ENCODE measurements at regions not wholly inside any gene's neighbourhood (a gene's known extent, or its start where the extent isn't known, plus 50 kb on each side); places are given as distances from the start of the nearest gene placed in this dataset.
"Not testable (repeated sequence)": the region's sequence is repeated elsewhere in the genome, so short reads cannot be mapped to it uniquely, and the experiment has no call there.

DNA sequence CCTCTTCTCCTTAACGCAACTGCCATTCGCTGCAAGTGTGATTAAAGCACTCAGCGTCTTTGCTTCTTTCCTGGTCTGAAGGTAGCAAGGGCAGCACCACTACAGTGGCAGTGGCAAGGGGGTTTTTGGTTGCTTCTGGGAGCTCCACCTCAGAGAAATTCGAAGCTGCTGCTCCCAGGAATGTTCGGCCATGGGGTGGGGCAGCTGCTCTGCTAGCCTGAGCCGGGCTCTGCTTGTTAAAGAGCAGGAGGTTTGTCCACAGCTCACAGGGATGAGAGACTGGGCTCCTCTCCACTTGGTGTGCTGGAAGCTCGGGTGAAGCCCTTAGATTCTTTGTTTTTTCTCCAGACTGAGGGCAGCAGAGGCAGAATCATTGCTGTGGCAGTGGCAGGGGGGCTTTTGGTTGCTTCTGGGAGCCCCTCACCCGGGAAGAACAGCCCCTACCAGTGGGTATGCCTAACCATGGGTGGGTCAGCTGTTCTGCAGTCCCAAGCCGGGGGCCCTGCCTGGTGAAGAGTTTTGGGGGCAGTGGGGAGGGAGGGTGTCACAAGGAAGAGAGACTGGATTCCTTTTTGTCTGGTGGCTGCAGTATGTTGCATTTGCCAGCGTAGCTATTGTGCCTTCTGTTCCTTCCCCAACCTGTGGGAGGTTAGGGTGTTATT lies 340.2 kb downstream of the AEBP2 start:
- DNase-seq: no peak

DNA sequence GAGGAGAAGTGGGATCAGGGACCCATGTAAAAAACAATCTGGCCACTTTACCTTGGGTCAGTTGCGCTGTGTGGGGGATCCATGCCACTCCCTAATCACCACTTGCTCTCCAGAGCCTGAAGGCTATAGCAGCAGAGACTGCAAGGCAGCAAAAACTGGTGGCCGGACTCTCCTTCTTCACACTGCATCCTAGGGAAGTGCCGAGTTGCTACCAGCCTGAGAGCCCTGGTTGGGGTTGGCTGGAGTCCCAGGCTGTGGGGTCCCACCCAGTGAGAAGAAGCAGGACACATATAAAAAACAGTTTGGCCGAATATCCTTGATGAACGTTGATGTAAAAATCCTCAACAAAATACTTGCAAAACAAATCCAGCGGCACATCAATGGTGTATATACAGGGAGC lies 341.2 kb downstream of the AEBP2 start:
- no peak for DNase-seq

DNA sequence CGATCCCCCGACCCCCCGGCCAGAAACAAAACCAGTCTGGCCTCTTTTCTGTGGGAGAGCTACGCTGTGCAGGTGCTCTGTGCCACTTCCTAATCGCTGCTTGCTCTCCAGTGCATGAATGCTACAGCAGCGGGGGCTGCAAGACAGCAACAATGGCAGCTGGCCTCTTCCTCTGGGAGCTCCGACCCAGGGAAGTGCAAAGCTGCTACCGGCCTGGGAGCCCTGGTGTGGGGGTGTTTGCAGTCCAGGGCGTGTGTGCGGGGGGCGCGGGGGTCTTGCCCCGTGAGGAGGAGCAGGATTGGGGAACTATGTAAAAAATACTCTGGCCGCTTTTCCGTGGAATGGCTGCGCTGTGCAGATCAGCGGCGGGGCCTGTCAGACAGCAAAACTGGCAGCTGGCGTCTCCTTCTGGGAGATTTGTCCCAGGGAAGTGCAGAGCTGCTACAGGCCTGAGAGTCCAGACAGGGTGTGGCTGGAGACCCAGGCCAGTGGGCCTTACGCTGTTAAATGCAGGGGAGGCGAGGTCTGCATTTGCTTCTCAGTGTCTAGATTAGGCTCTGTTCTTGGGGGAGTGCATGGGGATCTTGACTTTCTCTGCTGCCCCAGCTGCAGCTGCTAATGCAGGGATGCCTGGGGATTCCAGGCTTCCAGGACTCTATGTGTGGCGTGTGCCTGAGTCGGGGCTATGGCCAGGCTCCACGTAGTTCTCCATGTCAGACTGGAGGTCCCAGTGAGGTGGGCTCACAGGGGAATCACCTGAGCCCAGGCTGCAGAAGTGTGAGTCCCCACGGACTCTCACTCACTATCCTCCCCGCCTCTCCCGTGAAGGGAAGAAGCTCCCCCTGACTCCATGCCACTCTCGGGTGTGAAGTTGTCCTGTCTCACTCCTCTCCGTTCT lies 344.5 kb downstream of the AEBP2 start:
- peak; percentile 46 for DNase-seq

DNA sequence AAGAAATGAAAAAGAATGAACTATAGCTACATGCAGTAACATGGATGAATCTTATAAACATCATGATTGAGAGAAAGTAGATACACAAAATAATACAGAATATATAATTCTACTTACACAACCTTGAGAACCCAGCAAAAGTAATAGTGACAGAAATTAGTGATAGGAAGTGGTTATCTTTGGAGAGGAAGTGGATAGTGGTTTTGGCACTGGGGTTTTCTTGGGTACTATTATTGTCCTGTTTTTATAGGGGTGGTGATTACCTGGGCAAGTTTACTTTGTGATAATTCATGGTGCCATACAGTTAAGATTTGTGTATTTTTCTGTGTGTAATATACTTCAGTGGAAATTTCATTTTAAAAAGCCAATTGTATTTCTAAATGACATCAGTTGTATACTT lies 352.7 kb downstream of the AEBP2 start:
- no peak for DNase-seq

DNA sequence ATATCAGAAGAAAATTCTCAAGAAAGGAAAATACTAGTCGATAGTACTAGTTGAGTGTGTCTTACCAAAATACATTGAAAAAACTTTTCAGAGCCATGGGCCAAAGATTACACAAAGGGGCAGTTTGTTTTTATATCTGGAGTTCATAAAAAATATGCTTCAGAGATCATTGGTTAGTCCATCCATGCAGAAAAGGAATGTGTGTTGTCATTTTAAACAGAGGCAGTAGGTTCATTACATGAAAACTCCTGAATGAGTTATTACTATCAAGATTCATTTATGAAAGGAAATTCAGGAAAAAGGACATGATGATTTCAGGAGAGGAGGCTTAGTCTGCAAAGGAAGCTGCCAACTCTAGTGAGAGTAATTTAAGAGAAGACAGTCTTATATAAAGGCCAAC lies 354.8 kb downstream of the AEBP2 start:
- DNase-seq: no peak

DNA sequence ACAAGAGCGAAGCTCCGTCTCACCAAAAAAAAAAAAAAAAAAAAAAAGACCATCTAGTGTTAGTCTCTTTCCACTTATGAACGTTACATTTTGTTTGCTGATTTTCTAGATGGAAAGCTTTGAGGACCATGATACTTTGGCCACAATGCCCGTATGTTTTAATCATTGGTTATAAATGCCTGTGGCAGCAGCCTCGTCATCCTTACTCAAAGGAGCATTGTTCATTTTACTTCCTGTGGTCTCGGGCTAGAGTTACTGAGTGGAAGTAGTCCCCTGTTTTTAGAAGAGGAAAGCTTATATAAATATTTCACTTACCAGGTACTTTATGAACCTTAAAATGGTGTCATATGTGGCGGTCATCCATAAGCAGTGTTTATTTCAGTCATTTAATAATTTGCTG lies 359.9 kb downstream of the AEBP2 start:
- no peak for DNase-seq

DNA sequence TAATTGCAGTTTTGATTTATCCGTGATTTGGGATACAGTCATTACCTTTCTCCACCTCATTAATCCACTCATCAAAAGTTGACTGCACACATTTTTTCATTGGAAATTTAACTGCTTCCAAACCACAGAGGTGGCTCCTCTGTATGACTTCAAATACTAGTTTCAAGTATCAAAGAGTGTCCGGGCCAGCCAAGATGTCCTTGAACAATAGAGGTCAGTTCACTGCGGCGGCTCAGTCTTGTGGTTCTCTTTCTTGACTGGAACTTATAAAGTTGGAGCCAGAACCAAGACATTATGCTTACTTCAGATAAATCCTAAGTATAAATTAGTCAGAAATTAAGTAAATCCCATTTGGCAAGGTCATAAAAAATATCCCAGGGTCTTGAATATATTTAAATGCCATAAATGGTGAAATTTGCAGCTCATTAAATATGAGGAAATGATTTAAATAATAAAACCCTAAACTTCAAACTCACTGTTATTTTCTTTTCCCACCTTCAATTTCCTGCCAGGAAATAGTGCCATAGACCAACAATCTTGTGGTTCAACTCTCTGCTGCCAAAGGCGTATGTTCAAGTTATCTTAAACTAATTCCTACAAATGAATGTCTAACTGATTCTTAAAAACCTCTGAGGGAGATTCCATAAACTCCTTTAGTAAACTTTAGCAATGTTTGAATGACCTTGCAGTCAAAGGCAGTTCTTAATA lies 360.8 kb downstream of the AEBP2 start:
- DNase-seq: no peak

DNA sequence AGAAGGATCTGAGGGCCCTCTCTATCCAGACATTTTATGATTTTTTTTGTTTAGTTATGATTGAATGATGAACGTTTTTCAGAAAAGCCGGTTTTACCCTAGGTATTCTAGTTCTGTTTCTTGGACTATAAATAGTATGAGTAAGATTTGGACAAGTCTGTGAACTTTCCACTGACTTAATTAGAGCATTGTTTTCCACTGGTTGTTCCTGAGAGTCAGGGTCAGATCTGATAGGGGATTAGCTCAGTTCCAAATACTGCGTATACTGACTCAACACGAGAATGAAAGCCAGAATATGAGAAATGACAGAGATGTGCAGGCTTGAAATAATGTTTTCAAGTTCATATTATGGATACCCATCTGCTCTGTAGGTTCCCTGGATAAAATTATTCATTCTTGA lies 361.6 kb downstream of the AEBP2 start:
- DNase-seq: no peak

DNA sequence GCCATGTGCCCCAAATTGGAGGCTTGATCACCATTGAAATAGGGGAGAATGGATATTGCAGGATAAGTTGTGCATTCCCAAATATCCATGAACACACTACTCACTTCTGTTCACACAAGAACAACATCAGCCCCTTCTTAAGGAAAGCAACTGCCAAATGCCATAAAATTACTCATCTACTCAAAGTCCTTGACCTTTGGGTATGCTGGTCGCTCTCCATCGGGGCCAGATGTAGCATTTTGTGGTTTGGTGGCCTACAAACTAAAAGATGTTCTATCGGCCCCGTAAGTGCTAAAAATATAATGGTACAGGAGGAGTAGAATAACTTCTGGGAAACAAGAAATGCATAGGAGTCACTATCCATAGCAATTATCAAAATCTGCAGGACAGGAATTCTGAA lies 362.6 kb downstream of the AEBP2 start:
- no peak for DNase-seq

DNA sequence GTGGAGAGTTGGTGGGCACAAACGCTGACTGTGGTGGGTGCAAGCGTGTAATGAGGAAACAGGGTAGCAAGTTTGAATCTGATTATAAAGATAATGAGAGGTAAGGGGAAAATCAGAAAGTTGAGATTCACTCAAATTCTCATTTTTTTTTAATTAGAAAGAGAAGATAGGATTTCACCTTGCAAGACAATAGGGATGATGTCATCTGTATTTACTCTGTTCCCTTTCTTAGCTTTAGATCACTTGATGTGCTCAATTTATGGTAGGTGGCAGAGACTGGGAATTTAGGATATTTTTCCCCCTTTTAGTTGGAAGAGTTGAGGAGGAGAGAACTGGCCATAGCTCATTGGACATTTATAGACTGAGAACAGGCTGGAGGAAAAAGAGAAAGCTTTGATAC lies 363.6 kb downstream of the AEBP2 start:
- no peak for DNase-seq

DNA sequence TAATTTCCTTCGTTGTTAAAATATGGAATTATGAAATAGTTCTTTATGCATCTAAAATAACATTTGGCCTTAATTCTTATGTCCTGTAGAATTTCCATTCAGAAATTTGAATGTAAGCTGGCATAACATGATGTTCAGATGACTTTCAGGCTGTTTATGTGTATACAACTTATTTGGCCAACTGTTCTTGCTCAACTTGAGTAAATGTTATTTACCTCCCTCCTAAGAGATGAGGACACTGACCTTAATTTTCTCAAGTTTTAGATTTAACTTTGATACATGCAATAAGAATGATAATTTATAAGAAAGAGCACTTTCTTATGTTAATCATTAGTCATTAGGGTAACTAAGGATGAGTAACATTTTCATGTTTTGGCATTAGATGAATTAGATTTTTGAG lies 365.4 kb downstream of the AEBP2 start:
- DNase-seq: no peak

DNA sequence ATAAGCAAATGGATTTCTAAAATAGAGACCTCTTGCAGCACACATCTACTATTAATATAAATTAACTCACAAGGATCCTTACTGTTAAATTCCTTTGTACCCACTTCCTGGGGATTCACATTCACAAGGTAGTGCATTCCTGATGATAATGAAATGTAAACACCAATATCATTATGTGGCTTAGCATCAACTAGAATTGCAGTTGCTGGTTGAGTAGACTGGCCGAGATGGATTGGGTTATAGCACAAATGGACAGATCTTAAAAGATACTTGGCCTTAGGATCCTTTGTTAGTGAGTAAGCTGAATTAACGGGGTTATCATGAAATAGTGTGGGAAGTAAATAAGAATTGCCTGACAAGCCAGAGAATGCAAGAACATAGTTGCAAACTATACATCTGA lies 369.1 kb downstream of the AEBP2 start:
- DNase-seq: no peak

DNA sequence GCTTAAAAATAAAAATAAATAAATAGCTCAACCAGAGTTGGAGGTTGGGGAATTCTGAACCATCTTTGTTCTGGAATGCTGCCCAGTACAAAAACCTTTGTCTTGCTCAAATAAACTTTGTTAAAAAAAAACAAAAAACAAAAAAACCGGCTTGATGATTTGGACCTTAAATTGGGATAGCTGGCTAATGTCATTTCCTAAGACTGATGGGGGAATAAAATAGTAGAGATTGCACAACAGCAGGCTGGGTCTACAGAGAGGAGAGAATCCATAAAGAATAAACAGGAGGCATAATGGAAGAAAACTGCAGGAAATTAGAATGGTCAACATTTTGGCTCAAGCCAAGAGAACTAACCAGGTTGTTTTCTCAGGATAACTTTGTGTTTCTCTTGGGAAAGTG lies 370.9 kb downstream of the AEBP2 start:
- no peak for DNase-seq

DNA sequence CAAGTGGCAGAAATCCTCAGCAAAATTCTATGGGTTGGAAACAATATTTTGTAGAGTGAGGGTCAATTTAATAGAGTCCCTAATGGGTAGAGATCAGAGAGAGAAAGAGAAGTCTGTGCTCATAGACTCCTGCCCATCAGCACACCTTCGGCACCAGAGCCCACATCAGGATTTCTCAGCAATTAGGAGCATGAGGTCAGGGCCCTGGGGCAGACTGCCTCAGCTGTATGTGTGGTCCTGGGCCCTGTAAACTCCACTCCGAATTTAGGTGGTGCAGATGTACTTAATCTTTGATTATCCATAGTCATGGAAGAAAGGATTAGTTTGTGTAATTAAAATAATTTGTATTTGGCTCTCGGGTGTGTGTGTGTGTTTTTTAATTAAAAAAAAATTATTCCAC lies 372.6 kb downstream of the AEBP2 start:
- no peak for DNase-seq

DNA sequence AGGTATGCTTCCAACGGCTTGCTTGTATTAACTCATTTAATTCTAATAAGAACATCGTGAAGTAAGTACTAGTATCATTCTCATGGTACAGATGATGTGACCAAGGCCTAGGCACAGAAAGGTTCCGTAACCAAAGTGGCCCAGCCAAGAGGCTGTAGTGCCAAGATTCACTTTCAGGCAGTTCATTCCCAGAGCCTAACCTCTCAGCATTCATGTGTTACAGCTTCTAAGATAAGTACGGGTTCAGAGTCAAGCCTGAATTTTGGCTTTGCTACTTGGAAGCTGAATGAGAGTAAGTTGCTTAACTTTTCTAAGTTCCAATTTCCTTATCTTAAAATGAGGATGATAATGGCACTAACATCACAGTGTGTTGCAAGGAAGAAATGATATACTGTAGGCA lies 379.9 kb downstream of the AEBP2 start:
- DNase-seq: no peak

DNA sequence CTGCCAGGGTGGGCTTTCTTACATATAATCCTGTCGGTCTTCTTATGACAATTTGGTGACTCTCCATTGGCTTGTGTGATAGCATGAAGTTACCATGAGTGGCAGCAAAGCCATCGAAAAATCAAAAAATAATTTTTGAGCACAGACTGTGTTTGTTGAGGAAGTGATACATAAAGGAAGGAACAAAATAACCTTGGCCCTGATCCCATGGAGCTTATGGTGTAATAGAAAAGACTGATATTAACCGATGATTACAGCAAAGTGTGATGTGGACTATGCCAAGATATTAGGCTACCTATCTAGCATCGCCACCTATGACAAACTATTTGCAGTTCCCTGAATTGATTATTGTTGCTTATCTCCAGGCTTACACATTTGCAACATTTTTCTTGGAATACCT lies 383.2 kb downstream of the AEBP2 start:
- no peak for DNase-seq

DNA sequence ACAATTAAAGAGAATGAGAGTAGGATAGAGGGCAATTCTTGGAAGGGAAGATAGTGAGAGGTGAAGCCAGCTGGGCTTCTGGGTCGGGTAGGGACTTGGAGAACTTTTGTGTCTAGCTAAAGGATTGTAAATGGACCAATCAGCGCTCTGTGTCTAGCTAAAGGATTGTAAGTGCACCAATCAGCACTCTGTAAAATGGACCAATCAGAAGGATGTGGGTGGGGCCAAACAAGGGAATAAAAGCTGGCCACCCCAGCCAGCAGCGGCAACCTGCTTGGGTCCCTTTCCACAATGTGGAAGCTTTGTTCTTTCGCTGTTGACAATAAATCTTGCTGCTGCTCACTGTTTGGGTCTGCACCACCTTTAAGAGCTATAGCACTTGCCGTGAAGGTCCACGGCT lies 384.0 kb downstream of the AEBP2 start:
- not testable (repeated sequence) for DNase-seq

DNA sequence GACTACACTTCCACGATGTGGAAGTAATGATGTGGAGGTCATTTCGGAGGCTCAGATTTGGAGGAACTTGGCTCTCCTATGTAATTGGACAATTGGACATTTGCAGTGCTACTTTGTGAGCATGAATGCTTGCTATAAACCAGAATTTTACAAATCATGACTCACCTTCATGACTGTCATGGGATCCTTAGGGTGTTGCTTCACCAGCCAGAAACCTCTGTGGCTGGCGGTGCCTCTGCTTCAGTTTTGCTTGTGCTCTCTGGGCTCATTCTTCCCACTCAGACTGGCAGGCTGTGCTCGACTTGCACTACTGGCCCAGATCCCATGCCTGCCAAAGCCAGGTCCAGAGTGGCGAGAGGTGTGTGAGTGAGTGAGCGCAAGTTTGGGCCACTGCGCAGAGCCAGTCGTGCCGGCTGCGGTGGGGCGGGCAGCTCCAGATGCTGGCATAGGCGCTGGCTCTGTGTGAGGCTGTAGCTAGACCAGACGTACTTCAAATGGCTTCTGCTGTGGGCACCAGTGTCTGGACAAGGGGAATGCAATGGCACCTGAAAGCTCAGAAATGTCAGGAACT lies 387.8 kb downstream of the AEBP2 start:
- DNase-seq: no peak

DNA sequence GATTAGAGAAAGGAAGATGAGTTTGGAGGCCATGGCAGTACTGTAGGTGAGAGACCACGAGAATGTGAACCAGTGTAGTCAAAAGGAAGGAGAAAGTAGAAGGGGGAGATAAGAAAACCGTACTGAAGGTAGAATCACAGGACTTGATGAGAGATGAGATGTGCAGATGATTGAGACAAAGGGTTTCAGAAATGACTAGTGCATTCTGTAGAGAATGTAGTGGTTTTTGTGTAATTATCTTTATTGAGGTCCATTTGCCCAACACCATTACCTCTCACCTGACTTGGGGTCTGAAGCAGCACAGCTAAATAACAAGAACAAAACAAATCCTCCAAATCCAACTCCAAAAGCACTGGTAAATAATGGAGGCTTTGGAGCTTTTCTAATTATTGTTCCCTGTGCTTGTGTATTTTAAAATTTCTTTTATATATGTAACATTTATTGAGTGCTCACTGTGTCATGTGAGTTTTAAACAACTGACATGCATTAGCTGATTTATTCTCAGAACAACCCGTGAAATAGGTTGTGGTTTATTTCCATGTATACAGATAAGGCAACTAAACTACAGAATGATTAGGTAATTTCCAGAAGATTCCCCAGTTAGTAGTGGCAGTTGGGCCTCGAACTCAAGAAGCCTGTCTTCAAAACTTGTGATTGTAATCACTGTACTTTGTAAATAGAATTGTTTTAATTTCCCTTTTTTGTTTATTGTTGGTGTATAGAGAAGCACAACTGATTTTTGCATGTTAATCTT lies 390.0 kb downstream of the AEBP2 start:
- no peak for DNase-seq

DNA sequence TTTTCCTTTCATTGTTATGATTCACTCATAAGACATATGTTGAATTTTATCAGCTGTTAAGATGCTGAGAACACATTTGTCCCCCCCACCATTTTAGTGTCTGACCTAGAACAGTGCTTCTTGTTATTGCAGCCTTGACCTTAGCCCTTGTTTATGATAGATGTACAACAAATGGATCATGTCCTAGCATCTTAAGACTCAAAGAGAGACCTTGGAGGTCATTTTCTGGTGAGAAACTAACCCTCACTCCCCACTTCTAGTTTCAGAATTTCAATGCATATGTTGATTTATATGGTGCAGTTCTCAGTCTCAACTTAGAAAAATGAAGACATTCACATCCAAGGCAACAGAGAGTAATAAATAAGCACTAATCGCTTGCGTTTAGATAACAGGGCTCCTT lies 391.2 kb downstream of the AEBP2 start:
- no peak for DNase-seq

DNA sequence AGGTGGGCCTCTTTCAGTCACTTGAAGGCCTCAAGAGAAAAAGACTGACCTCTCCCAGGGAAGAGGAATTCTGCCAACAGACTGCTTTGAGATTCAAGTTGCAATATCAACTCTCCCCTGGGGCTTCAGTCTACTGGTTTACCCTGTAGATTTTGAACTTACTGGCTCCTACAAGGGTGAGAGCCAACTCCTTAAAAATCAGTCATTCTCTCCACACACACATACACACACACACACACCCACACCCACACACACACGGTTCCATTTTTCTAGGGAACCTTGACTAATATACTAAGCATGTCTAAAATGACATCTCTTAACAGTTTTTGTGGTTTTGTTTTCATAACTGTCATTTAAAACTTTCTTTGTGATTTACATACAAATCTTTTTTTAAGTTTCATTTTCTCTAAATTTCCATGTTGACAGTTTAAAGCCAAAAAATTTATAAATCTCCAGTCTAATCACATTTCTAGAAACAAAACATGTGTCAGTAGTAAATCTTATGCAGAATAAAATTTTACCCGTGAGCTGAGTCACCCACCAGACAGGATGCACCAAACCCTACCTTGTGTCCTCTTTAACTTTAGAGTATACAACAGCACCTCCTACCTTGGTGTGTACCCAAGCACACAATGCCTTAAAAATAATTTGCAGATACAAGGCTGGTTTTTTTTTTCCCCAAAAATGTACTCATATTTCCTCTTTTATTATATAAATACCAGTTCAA lies 394.6 kb downstream of the AEBP2 start:
- no peak for DNase-seq

DNA sequence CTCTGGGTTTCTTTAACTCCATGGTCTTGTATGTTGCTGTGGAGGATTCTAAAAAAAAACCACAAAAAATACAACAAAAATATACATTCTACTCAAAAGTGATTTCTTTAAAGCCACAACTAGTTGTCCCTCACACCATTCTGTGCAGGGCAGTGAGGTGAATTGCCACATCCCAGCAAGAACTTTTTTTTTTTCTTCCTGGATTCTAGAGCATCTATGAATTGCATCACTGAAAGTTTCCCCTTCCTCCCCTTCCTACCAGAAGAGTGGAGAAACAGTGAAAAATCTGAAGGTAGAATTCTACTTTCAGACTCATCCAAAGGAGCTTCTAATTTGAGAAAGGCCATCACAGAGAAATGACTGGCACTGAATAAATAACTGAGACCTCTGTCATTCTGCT lies 395.3 kb downstream of the AEBP2 start:
- no peak for DNase-seq
